ENCODE measurements at regions not wholly inside any gene's neighbourhood (a gene's known extent, or its start where the extent isn't known, plus 50 kb on each side); places are given as distances from the start of the nearest gene placed in this dataset.

DNA sequence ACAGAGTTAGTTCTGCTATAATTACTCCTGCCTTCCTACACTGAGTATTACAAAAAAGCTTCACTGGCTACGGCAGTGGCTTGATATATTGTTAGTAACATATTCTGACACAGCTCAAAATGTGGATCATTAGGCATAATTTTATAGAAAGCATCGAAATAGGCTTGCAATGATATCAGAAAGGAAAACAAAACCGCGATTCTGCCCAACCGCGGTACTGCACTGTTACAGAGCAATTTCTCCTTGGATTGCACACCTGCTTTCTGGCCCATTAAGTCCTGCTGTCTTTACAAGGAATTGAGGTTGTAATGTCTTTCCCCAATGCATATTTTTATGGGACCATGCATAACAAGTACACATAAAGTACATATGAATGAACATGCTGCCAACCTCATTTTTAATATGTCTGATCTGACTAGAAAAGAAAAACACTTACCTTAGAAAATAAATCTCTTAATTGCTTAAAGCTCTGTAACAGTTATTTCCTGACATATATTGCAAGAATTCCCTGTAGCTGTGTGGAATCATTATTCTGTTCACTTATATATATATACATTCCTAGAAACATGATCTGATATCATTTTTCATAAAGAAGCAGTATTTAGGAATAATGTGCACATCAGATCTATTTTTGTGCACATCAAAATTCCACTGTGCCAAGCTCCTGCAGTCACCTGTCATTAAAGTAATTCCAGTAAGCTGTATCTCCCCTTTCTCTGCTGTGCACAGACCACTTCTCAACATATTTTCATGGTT, 763.9 kb downstream of the HACE1 start:
- DNase-seq (no peak), ATAC-seq (peak; percentile 65)
- Histone ChIP-seq H2AFZ (ENCODE audit: low read length) (peak overlapping the region; percentile 86), H3K9me2 (replicated peaks; ENCODE audit: low read length) (no peaks in the 10 kb centered on the region), H3K4me2 (ENCODE audit: low read length) (peak overlapping the region; percentile 81), H3K79me2 (ENCODE audit: low read length) (no peaks in the 10 kb centered on the region), H4K20me1 (ENCODE audit: low read length) (no peaks in the 10 kb centered on the region), H3K9me3 (ENCODE audit: low read length) (no peaks in the 10 kb centered on the region), H3K9ac (ENCODE audit: low read length) (no peak overlapping the region), H3K36me3 (ENCODE audit: low read depth, low read length) (no peaks in the 10 kb centered on the region), H3K4me1 (ENCODE audit: insufficient read depth, low read length) (no peaks in the 10 kb centered on the region), H3F3A (ENCODE audit: low read length, unreplicated experiment) (no peaks in the 10 kb centered on the region), H3K27ac (ENCODE audit: low read length) (no peak overlapping the region), H3K4me3 (ENCODE audit: low read length) (peak overlapping the region; percentile 64), H3K27me3 (ENCODE audit: low read length) (no peaks in the 10 kb centered on the region)
- POLR2A ChIA-PET (ENCODE audit: unreplicated experiment): interaction anchor here (0.6 kb wide), 1 partner anchor 64 kb away, joined by 4 read pairs; no protein-coding TSS in a partner anchor
- CTCF ChIA-PET: no interaction called here
- intact Hi-C loops (cut with micrococcal nuclease): no loop called here
- no TSS peak for BruUV-seq (replicated peaks)
- TF ChIP-seq, protein P1, sequence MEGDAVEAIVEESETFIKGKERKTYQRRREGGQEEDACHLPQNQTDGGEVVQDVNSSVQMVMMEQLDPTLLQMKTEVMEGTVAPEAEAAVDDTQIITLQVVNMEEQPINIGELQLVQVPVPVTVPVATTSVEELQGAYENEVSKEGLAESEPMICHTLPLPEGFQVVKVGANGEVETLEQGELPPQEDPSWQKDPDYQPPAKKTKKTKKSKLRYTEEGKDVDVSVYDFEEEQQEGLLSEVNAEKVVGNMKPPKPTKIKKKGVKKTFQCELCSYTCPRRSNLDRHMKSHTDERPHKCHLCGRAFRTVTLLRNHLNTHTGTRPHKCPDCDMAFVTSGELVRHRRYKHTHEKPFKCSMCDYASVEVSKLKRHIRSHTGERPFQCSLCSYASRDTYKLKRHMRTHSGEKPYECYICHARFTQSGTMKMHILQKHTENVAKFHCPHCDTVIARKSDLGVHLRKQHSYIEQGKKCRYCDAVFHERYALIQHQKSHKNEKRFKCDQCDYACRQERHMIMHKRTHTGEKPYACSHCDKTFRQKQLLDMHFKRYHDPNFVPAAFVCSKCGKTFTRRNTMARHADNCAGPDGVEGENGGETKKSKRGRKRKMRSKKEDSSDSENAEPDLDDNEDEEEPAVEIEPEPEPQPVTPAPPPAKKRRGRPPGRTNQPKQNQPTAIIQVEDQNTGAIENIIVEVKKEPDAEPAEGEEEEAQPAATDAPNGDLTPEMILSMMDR (conservative IDR thresholded peaks at IDR 0.05; ENCODE audit: low read depth, low read length): no peak
- TF ChIP-seq EZH2 (IDR thresholded peaks at IDR 0.05; ENCODE audit: low read length, unreplicated experiment) (no peak), EZH2phosphoT487 (IDR thresholded peaks at IDR 0.05; ENCODE audit: borderline replicate concordance, low read length) (no peak)

DNA sequence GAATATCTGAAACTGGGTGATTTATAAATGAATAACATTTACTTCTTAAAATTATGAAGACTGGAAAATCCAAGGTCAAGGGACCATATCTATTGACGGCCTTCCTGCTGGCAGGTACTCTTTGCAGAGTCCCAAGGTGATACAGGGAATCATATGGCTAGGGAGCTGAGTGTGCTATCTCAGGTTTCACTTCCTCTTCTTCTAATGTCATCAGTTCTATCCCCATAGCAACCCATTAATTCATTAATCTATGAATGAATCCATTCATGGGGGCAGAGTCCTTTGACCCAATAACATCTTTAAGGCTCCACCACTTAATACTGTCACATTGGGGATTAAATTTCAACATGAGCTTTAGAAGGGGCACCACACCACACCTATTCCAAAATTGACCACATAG, 772.0 kb downstream of the HACE1 start:
- no TSS peak for BruUV-seq (replicated peaks)
- Histone ChIP-seq H3K79me2 (ENCODE audit: low read length) (no peaks in the 10 kb centered on the region), H3K27me3 (ENCODE audit: low read length) (no peaks in the 10 kb centered on the region), H3K9ac (ENCODE audit: low read length) (no peak overlapping the region), H3K4me3 (ENCODE audit: low read length) (no peak overlapping the region), H3K27ac (ENCODE audit: low read length) (no peak overlapping the region), H3K4me2 (ENCODE audit: low read length) (no peak overlapping the region), H4K20me1 (ENCODE audit: low read length) (no peaks in the 10 kb centered on the region), H3F3A (ENCODE audit: low read length, unreplicated experiment) (no peaks in the 10 kb centered on the region), H2AFZ (ENCODE audit: low read length) (no peak overlapping the region), H3K36me3 (ENCODE audit: low read depth, low read length) (no peaks in the 10 kb centered on the region), H3K9me2 (replicated peaks; ENCODE audit: low read length) (no peaks in the 10 kb centered on the region), H3K9me3 (ENCODE audit: low read length) (no peaks in the 10 kb centered on the region), H3K4me1 (ENCODE audit: insufficient read depth, low read length) (no peaks in the 10 kb centered on the region)
- ChIA-PET CTCF (interaction anchor here (0.8 kb wide), 1 partner anchor 17 kb away, joined by 3 read pairs; no protein-coding TSS in a partner anchor), POLR2A (ENCODE audit: unreplicated experiment) (no interaction called here)
- DNase-seq: no peak
- ATAC-seq: no peak
- intact Hi-C loops (cut with micrococcal nuclease): no loop called here
- TF ChIP-seq, protein P1 (conservative IDR thresholded peaks at IDR 0.05; ENCODE audit: low read depth, low read length): no peak
- TF ChIP-seq EZH2phosphoT487 (IDR thresholded peaks at IDR 0.05; ENCODE audit: borderline replicate concordance, low read length) (no peak), EZH2 (IDR thresholded peaks at IDR 0.05; ENCODE audit: low read length, unreplicated experiment) (no peak)

DNA sequence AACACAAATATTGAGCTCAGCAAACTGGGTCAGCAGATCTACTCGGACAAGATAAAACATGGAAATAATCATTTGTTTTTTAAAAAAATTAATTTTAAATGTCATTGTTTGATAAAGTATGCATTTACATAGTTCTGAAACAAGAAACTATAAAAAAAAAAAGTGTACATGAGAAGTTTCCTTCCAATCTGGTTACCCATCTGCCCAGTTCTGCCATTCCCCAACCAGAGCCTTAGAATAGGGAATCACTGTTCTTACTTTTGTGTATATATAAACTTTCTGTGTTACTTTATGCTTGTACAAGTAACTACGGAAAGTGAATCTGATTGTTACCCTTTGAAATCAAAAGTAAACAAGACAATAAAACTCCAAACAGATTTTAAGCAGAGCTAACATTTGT, 791.4 kb downstream of the HACE1 start:
- Histone ChIP-seq H3K4me1 (ENCODE audit: insufficient read depth, low read length) (no peaks in the 10 kb centered on the region), H3K36me3 (ENCODE audit: low read depth, low read length) (no peaks in the 10 kb centered on the region), H3F3A (ENCODE audit: low read length, unreplicated experiment) (no peaks in the 10 kb centered on the region), H2AFZ (ENCODE audit: low read length) (no peak overlapping the region), H3K27me3 (ENCODE audit: low read length) (no peaks in the 10 kb centered on the region), H3K27ac (ENCODE audit: low read length) (no peak overlapping the region), H3K4me2 (ENCODE audit: low read length) (no peak overlapping the region), H3K9me2 (replicated peaks; ENCODE audit: low read length) (no peaks in the 10 kb centered on the region), H3K9ac (ENCODE audit: low read length) (no peak overlapping the region), H3K9me3 (ENCODE audit: low read length) (no peaks in the 10 kb centered on the region), H4K20me1 (ENCODE audit: low read length) (no peaks in the 10 kb centered on the region), H3K4me3 (ENCODE audit: low read length) (no peak overlapping the region), H3K79me2 (ENCODE audit: low read length) (no peaks in the 10 kb centered on the region)
- TF ChIP-seq, protein P1 (conservative IDR thresholded peaks at IDR 0.05; ENCODE audit: low read depth, low read length): no peak
- TF ChIP-seq EZH2phosphoT487 (IDR thresholded peaks at IDR 0.05; ENCODE audit: borderline replicate concordance, low read length): no peak
- POLR2A ChIA-PET (ENCODE audit: unreplicated experiment): no interaction called here
- no peak for DNase-seq
- intact Hi-C loops (cut with micrococcal nuclease): no loop called here
- BruUV-seq (replicated peaks): no TSS peak
- ATAC-seq: no peak
- CTCF ChIA-PET: no interaction called here

Data from PC-3 (cell line).